ENCODE measurements at regions not wholly inside any gene's neighbourhood (a gene's known extent, or its start where the extent isn't known, plus 50 kb on each side); places are given as distances from the start of the nearest gene placed in this dataset.

DNA sequence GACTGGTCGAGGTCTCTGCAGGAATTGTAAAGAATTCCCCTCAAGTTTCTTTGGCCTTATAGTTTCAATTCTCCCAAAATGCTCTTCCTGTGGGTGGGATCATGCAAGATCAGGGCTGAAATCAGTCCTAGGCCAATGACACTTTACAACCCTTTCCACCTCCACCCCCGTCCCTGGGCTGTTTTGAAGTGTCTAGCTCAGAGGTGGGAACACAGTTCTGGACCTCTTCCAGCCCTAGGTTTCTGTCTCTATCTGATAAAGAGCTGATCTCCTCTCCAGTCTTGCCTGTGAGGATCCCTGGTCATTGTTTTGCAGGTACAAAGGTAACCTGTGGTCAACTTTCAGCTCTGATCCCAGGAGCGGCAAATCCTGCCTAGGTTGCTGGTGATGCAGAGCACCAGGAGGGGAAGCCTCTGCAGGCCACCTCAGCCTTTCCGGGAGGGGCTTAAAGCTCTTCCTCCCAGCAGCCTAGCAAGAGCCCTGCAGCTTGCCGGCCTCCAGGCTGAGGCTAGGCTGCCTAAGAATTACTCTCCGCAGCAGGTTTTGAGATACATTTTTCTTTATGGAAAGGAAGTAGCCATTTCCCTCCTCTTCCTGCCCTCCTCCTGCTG, 69.8 kb upstream of the WIPF1 start:
- DNase-seq, result no peak

DNA sequence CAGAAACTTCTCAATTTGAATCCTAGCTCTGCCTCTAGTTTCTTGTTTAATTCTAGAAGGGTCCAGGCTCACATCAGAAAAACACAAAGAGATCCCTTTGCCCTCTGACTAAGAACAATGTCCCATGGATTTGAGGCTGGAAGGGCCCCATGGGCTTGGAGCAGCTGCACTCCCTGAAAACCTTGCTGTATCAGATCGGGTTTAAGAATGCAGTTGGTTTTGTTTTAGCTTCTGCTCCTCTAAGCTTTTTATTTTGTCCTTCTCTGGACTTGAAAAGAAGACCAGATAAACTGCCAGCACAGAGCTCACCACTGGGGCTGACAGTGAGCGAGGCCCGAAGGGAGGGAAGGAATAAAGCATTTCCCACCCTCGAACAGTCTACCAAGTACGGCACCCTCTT, 69.2 kb upstream of the WIPF1 start:
- peak; percentile 44 for DNase-seq

DNA sequence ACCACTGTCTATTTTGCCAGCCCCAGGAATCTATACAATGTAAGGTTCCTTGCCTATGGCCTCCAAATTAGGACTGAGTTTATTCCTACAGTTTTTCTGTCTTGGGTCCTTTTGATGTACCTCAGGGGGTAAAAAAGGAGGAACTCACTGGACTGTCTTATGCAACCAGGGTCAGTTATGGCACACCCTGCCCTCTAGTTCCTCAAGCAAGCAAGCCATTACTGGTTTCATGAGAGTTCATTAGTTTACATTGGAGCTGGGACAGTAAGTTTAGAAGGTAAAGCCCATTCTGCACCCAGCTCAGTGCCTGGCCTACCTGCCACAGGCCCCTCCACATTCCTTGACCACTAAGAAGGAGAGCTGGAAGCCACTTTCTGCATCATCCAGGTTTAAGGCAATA, 68.7 kb upstream of the WIPF1 start:
- no peak for DNase-seq

DNA sequence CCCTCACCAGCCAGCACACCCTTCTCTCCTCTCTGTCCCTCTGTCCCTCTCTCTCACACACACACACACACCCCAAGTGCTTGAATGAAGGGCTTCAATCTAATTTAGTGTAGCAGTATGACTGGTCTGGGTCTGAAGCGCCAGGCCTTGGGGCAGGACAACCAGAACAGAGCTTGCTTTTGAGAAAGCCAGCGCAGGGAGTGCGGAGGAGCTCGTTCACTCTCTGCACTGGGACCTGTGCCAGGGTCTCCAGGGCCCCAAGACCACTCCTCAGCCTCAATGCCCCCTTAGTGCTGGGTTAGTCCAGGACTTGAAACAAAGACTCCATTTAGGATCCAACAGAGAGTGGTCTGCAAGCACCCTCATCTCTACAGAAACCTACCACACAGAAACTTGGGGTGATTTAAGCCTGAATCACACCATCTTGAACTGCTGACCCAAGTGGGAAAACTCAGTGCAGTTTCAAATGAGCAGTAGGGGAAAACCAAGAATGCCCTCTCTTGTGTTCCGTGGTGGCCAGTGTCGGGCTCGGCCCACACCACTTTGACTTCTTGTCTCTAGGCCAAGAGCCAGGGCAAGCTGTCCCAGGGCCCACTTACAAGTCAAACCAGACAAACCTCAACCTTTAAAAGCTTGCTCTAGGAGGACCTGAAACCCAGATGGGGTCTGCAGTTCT, 66.6 kb upstream of the WIPF1 start:
- DNase-seq, result no peak

DNA sequence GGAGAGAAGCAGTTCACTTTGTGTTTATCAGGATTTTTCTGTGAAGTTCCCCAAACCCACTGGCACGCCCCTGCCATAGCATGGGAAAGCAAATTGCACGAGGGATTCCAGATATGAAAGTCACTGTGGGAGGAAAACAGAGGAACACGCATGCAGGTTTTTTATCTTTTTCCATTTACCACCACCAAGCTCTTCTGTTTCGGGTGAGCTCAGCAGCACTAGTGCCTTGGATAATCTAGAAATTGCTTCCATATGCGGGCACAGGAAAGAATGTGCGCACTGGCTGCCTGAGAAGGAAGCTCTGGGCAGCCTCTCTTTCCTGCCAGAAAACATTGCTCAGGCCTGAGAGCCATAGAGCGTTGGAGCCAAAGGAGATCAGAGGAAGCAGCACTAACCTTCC, 65.9 kb upstream of the WIPF1 start:
- peak; percentile 35 for DNase-seq

DNA sequence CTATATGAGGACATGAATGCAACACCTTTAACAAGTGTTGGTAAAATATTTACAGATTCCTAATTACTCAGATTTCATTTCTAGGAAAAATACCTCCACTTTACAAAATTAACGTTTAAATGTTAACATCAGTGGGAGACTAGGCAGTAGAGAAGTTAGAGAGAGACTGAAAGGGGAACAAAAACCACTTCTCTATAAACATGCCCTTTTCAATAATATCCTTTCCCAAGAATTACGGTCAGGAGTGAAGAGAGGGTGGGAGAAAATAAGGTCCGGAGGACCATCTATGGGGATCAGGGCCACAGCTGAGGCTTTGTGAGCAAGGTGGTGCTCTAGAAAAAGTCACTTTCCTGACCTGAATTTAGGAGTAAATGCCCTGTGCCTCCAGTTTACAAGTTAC, 65.3 kb upstream of the WIPF1 start:
- DNase-seq, result no peak

DNA sequence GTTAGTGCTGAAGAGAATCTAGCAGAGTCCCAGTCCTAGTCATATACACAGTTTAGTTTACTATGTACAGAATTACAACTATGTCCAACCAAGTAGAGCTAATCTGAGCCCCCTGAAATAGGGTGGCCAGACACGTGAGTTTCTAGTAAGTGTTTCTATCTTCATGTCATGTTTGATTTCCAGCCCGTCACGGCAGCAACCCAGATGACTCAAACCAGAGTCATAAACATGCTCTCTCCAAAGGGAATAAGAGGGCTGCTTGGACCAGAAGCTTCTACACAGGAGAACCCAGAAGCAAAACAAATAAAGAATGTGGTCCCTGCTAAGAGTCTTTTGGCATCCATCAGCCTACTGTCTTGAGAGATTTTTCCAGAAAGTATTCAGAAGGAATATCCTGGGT, 64.9 kb upstream of the WIPF1 start:
- no peak for DNase-seq

DNA sequence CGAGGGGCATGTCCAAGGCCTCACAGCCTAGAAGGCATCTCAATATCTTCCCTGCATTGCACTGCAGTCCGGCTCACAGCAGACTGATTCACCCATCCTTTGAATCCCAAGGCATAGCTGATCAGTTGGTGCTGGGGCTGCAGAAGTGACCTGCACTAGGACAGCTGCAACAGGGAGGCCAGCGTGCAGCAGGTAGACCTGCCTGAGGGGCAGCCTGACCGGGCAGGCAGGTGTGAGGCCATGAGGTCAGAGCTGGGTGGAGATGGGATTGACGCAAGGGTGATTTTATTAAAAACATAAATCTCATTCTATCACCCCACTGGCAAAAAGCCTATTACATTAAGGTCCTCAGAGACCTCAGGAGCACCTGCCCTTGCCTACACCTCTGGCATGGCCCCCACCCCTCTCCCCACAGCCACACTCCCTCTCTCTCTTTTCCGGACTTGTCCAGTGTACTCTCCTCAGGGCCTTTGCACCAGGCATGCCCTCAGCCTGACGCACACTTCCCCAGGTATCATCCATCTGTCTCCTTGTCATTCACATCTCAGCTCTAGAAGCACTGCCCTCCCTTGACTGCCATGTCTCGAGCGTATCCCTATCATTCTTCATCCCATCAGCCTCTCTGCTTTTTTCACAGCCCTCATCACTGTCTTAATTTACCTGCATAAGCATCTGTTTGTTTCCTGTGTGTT, 63.5 kb upstream of the WIPF1 start:
- DNase-seq, result no peak

DNA sequence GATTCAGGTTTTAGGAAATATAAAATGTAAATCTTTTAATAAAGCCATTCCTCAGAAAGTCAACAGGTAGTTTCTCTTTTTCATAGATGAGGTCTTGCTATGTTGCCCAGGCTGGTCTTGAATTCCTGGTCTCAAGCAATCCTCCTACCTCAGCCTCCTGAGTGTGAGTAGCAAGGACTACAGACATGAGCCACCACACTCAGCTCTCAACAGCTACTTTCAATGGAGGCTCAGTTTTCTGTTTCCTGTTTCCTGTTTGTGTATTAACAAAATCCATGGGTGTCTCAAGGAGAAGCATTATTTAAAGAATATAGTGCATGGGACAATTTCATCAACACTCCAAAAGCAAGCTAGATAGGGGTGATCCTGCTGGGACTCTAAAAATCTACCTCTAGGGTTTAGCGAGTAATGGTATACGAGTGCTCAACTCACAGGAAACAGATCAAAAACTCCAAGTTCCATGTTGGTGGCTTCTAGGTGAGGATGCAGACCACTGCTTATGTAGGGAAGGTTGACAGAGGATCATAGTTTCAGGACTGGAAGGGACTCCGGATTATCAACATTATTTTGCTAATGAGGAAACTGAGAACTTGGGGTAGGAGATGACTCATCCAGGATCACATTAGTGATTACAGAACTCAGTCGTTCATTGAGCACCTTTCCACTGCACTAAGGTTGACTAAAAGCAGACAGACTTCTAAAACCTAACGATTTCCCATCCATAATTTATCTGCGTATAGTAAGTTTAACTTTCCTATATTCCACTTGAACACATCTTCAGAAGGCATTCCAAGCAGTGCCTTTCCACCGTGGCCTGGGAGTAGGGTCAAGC, 61.7 kb upstream of the WIPF1 start:
- no peak for DNase-seq

DNA sequence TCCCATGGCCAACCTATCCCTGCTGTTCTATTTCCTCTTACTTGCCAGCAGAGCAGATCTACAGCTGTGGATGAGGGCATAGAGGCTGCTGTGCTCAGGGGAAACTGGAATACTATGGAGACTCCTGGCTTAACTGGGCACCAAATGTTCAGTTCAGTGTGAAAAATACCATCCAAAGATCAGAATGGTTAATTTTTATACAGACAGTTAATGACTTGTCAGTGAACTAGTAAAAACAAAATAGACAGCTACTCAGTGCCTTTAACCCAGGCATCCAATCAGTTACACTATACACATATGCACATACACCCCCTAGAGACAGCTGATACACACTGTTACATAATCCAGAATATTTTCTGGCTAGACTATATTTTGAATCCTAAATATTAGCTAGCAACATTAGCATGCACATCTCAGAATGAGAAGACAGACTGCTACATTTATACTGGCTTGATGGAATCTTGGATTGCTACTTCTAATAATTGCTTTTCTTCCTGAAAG, 59.1 kb upstream of the WIPF1 start:
- no peak for DNase-seq

DNA sequence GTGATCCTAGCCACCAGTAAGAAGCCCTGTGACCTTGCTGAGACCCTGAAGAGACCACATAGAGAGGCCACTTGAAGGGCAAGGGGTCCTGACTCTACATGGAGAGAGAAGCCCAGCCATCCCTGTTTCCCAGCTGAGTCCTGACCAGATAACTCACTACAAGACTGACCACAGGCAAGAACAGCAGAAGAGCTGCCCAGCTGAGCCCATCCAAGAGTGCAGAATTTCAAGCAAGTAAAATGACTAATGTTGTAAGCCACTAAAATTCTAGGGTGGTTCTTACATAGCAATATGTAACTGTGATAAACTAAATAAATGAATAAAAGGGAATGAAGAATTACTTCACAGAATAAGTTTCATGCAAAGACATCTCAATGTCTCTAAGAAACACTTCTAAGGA, 58.4 kb upstream of the WIPF1 start:
- no peak for DNase-seq

DNA sequence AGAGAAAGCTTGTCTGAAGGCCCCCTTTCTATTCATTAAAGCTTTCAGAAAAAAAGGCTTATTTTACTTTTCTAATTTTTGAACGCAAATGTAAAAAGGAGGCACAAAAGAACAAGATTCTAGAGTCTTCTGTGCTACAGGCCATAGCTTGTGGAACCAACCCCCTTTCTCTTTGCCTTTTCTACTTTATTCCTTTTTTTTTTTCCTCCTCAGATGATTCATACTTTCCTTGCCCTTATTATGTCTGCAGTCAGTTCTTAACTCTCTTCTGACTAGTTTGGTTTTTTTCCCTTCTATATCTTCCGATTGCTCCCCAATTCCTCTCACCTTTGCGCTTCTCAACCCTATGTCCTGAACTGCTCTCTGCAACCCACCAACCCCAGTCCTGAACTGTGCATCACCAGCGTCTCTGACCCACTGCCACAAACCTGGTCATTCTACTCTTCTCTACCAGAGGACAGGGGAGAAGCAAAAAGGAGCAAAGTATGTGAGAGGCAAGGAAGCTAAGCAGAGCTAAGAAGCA, 56.9 kb upstream of the WIPF1 start:
- no peak for DNase-seq

DNA sequence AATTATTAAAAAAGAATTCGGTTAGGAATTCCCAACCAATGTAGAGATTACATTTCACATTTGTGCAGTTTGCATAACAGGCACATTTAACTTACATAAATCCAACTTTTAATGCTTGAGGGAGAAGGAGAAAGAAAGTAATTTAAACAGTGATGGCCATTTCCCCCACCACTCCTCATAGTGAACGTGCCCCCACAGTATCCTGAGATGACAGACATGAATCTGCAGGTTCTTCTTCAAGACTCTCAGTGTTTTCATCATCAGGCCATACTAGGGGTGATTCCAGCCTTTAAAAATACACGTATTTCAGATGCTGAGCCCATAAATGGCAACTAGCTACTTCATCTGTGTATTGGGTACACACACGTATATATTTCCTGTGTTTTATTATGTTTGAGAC, 51.3 kb upstream of the WIPF1 start:
- no peak for DNase-seq

Data from tongue (tissue), 1 donor.